Chondrocyte (in vitro differentiated cells): ENCODE measurements at regions not wholly inside any gene's neighbourhood (a gene's known extent, or its start where the extent isn't known, plus 50 kb on each side); places are given as distances from the start of the nearest gene placed in this dataset.

Experiments
- DNase-seq: peaks from one replicate; pipeline ENCODE4 v3.0.0; 2021; ENCODE audit warnings: mixed read lengths, low spot score
- H3K27ac Mint-ChIP-seq: one replicate; pipeline ENCODE4 v1.8.0; 2021; ENCODE audit warnings: mild to moderate bottlenecking, moderate library complexity, mixed read lengths; ENCODE audit not compliant: unreplicated experiment
- H3K27me3 Mint-ChIP-seq: 2 replicates; pipeline ENCODE4 v1.8.0; 2021; ENCODE audit warnings: low read depth, mixed read lengths
- H3K36me3 Mint-ChIP-seq: 2 replicates; pipeline ENCODE4 v1.8.0; 2021; ENCODE audit warnings: low read depth, mixed read lengths
- H3K4me1 Mint-ChIP-seq: 2 replicates; pipeline ENCODE4 v1.8.0; 2021; ENCODE audit warnings: low read depth, mild to moderate bottlenecking, mixed read lengths
- H3K4me3 Mint-ChIP-seq: one replicate; pipeline ENCODE4 v1.8.0; 2021; ENCODE audit warnings: mild to moderate bottlenecking, moderate library complexity, mixed read lengths; ENCODE audit not compliant: unreplicated experiment
- H3K9me3 Mint-ChIP-seq: 2 replicates; pipeline ENCODE4 v1.8.0; 2021; ENCODE audit warnings: low read depth, mixed read lengths
- TF ChIP-seq, protein P1 (sequence below): fragments of 200-600 bp; sonication (generic); IDR thresholded peaks from 2 replicates; pipeline ENCODE4 v1.5.0; 2021; ENCODE audit warnings: antibody characterized with exemption, mild to moderate bottlenecking, moderate library complexity

- no peaks in the 10 kb centered on the region for H3K4me1 Mint-ChIP-seq
- H3K36me3 Mint-ChIP-seq: no peaks in the 10 kb centered on the region
- H3K27me3 Mint-ChIP-seq: no peaks in the 10 kb centered on the region
- no peak overlapping the region for H3K4me3 Mint-ChIP-seq
- no peak for DNase-seq
- H3K27ac Mint-ChIP-seq: no peak overlapping the region
- H3K9me3 Mint-ChIP-seq: peaks cover 27% of the 10 kb centered on the region
- TF ChIP-seq, protein P1, sequence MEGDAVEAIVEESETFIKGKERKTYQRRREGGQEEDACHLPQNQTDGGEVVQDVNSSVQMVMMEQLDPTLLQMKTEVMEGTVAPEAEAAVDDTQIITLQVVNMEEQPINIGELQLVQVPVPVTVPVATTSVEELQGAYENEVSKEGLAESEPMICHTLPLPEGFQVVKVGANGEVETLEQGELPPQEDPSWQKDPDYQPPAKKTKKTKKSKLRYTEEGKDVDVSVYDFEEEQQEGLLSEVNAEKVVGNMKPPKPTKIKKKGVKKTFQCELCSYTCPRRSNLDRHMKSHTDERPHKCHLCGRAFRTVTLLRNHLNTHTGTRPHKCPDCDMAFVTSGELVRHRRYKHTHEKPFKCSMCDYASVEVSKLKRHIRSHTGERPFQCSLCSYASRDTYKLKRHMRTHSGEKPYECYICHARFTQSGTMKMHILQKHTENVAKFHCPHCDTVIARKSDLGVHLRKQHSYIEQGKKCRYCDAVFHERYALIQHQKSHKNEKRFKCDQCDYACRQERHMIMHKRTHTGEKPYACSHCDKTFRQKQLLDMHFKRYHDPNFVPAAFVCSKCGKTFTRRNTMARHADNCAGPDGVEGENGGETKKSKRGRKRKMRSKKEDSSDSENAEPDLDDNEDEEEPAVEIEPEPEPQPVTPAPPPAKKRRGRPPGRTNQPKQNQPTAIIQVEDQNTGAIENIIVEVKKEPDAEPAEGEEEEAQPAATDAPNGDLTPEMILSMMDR: no peak
Measured at GRCh38 chr14:26104717-26105116, 493.1 kb downstream of the NOVA1 start.

DNA sequence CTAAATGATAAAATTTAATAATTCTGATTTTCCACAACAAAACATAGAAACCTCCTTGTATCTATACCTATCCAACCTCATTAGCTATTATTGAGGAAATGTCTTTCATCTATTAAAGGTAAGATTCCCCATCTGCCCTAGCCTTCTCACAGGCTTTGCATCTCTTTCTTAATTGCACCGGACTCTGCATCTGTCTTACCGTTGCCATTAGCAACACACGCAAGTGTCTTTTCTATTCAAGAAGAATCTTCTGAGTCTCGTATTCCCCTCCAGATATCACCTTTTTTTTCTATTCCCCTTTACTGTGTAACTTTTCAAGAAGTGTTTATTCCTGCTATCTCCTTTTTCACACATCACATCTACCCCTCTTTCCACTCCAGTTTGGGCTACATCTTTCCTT lies 500.0 kb downstream of the NOVA1 start:
- Mint-ChIP-seq H3K9me3 (no peaks in the 10 kb centered on the region), H3K27me3 (peaks cover 4% of the 10 kb centered on the region), H3K27ac (no peak overlapping the region), H3K4me1 (no peaks in the 10 kb centered on the region), H3K36me3 (no peaks in the 10 kb centered on the region), H3K4me3 (no peak overlapping the region)
- TF ChIP-seq, protein P1: no peak
- no peak for DNase-seq

GRCh38 chr14:26088275-26088674 lies 509.6 kb downstream of the NOVA1 start:
- no peaks in the 10 kb centered on the region for H3K27me3 Mint-ChIP-seq
- H3K4me1 Mint-ChIP-seq: no peaks in the 10 kb centered on the region
- H3K4me3 Mint-ChIP-seq: no peak overlapping the region
- H3K9me3 Mint-ChIP-seq: no peaks in the 10 kb centered on the region
- no peak for DNase-seq
- TF ChIP-seq, protein P1: no peak
- H3K27ac Mint-ChIP-seq: no peak overlapping the region
- no peaks in the 10 kb centered on the region for H3K36me3 Mint-ChIP-seq

DNA sequence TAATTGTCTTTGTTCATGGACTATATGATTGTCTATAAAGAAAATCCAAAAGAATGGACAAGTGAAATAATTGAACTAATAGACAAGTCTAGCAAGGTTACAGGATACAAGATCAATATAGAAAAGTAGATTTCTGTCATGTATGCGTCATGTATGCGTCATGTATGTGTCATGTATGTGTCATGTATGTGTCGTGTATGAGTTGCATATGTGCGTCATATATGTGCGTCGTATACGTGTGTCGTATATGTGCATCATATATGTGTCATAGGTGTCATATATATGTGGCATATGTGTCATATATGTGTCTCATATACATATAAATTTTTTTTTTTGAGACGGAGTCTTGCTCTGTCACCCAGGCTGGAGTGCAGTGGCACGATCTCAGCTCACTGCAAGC lies 516.8 kb downstream of the NOVA1 start:
- Mint-ChIP-seq H3K4me3 (no peak overlapping the region), H3K36me3 (no peaks in the 10 kb centered on the region), H3K9me3 (no peaks in the 10 kb centered on the region), H3K27ac (no peak overlapping the region), H3K27me3 (no peaks in the 10 kb centered on the region), H3K4me1 (no peaks in the 10 kb centered on the region)
- no peak for DNase-seq
- TF ChIP-seq, protein P1: no peak

GRCh38 chr14:26078561-26078960 lies 519.3 kb downstream of the NOVA1 start:
- no peaks in the 10 kb centered on the region for H3K36me3 Mint-ChIP-seq
- TF ChIP-seq, protein P1: no peak
- no peak for DNase-seq
- no peak overlapping the region for H3K4me3 Mint-ChIP-seq
- no peaks in the 10 kb centered on the region for H3K4me1 Mint-ChIP-seq
- H3K27me3 Mint-ChIP-seq: no peaks in the 10 kb centered on the region
- H3K27ac Mint-ChIP-seq: no peak overlapping the region
- H3K9me3 Mint-ChIP-seq: no peaks in the 10 kb centered on the region
